Stimulated activated CD8-positive, alpha-beta memory T cell treated with anti-CD3 and anti-CD28 coated beads, Interleukin-7, amount 100 ng/mL, for 48 hours (primary cell): ENCODE measurements at regions not wholly inside any gene's neighbourhood (a gene's known extent, or its start where the extent isn't known, plus 50 kb on each side); places are given as distances from the start of the nearest gene placed in this dataset.

Experiments used
- DNase-seq, 2 donors: peaks; one replicate each; pipeline ENCODE4 v3.0.0-alpha.2; 2020; ENCODE audit warnings: low read depth in 1 of 2; ENCODE audit errors: extremely low read depth in 1 of 2

DNA sequence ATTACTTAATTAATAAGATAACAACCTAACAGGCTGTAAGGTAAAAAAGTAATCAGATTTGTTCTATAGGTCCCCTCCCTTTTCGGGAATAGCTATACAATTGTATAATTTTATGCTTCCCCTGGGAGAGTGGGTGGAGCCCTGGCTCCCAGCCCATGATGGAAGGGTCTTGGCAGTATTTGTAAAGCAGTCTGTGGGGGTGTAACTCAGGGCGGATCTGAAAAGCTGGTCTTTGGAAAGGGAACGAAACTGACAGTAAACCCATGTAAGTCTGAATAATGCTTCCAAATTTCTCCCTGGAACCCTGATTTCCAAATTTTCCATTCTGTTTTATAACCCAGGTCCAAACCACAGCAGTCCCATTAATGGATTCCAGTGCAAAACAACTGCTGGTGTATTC lies 110.4 kb downstream of the DAD1 start:
- no peak for DNase-seq

DNA sequence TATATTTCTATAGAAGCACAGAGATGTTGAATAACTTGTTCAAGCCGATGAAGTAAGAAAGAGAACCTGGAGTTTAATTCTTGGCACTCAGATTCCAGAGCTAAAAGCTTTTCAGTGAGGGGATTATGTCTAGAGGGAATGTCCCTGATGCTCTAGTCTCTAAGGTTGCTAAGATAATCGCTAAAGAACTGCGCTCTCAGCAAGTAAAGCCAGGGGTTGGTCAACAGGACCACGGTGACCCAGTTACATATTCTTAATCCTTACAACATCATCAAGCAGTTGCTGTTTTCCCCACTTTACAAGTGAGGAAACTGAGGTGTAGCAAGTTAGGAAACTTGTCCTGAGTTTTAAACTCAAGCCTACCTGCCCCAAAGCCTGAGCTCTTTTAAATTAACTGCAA lies 110.8 kb downstream of the DAD1 start:
- no peak for DNase-seq

DNA sequence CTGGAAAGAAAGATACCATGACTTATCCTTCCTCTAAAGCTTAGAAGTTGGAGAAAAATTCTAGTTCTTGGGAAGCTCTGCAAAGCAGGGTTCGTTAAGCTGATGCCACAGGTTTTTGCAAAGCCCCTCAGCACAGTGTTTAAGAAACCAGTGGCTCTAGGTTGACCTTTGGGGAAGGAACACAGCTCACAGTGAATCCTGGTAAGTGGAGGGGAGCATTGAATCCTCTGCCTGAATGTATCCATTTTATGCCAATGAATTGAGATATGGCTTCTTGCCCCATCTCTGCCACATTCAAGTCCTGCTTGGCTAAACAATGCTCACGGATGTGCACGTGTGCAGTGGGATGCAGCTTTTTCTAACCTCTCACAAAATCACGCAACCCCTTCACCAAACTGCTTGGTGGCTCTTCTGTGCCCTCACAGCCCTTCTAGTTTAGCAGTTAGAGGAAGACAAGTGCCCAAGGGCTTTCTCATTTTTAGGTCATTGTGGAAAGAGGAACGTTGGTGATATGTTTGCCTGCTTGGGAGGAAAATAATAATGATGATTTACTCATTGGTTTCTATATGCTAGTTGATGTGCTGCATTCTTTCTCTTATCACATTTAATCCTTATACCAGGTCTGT lies 111.3 kb downstream of the DAD1 start:
- DNase-seq, result no peak

DNA sequence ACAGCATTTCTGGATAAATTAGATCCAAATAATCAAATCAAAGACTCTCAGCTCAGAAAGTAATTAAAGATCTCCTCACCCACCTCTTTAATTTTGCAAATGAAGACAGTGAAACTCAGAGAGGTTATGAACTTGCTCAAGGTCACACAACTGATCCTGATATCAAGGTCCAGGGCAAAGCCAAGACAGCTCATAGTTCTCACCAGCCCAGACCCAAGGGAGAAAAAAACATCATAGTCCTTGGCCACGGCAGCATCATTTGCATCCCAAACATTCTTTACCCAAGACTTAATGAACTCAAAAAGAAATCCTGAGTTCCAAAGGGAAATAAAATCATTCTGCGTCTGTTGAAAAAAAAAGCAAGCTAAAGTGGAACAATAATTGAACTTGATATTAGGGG lies 112.1 kb downstream of the DAD1 start:
- DNase-seq, result no peak

DNA sequence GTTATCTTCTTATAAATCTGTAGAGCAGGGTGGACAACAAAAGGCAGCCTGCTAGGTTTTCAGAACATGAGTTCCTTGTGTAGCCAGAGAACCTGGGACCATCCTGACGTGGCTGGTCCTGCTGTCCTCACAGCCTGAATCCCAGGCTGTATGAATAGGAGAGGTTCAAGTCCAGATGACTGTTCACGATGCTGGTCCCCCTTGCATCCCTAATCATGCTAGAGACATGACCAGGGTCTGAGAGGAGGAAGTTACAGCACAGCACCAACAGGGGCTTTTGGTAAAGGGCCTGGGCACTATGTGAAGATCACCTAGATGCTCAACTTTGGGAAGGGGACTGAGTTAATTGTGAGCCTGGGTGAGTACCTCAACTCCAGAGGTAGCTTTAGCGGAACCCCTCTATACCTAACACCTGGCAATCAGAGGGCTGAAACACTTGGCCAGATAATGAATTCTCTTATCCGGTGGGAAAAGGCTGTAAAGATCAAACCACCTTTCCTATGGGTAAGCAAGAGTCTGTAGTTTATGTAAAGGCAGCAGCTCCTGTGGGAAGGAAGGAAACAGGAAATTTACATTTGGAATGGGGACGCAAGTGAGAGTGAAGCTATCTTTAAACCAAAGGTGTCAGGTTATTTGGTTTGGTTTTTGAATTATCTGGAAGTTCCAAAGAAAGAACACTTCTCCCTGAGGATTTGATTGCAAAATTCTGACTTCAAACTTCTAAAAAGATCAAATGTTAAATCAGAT lies 112.8 kb downstream of the DAD1 start:
- no peak for DNase-seq

DNA sequence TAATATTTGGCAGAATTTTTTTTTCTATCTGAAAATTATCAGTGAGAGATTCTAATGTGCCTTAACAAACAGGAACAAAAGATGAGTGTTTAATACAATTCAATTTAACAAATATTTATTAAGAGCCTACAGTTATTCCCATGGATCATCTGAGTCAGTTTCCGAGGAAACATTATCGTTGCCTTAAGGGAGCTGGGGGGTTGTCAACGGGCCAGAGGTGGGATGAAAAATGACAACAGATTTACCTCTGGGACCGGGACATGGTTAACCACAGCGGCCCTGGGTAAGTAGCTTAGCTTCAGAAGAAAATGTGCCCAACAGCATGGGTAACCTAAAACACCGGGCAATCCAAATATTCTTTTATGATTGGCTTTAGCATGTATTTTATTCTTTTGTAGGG lies 113.6 kb downstream of the DAD1 start:
- no peak for DNase-seq

DNA sequence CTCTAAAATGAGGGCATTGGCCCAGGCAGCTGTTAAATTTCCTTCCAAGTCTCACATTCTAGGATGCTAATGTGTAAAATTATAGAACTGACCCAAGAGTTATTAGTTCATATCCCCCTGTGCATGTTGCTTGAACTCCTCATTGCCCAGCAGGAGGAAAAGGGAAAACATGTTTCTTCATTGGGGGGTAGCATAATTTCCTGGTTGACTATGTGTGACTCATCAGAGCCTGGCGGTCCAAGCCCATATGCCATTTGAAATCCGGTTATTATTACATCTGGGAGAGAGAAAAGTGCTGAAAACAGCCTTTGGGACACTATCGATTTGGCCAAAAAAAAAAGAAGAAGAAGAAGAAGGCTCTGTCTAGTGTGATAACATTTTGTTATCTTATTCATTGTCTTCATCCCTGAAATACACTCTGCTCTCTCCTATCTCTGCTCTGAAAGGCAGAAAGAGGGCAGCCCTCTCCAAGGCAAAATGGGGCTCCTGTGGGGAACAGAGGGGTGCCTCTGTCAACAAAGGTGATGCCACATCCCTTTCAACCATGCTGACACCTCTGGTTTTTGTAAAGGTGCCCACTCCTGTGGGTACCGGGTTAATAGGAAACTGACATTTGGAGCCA lies 114.2 kb downstream of the DAD1 start:
- DNase-seq, result no peak

DNA sequence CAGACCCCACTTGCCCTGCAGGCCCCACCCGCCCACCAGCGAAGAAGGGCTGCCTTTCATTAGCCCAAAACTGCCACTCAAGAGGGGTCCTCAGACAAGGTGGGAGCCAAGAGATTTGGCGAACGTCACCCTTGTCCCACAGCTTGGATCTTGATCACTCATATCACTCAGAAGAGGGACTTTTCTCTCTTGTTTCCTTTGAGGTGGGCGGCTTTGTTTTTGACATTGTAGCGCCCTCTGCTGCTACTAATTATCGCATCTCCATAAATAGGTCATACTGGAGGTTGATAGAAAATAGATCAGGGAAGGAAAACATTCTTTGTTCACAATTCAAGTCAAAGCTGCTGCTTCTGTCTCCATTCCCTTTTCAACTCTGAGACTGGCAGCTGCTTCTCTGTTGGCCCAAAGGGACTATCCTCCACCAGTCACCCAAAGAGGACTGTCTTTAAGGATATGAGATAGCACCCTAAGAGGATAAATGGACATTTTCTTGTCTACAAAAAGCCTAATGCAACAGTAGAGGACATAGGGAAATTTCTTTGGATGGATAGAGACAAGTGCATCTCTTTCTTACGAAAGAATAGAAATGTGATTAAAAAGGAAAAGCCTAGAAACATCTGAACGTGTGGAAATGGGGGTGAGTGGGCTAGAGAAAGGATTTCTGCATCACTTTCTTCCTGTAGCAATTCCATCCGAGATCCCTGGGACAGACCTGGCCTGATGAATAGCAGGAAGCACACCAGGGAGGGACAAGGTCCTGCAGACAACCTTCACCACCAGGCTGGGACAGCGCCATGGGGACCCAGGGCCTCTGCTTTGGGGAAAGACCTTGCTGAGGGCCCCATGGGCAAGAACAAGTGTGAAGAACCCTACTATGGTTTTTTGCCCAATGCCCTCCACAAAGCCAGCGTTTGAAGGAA lies 115.8 kb downstream of the DAD1 start:
- no peak for DNase-seq

DNA sequence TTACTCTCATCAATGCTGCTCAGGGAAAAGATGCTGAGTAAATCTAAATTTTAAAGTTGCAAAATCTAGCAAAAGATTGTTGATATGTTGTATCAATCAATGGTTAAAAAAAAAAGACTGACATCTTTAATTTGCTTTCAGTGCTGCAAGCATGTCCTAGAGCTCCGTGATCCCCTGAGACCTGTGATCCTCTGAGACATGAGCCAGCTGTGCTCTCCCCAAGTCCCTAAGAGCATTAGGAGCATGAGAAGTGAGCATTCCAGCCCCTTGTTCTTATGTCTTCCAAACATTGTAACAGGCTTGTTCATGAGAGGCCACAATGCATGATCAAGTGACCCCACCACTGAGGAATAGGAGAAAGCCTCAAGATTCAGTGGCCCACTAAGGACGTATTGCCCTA lies 116.6 kb downstream of the DAD1 start:
- DNase-seq, result no peak

DNA sequence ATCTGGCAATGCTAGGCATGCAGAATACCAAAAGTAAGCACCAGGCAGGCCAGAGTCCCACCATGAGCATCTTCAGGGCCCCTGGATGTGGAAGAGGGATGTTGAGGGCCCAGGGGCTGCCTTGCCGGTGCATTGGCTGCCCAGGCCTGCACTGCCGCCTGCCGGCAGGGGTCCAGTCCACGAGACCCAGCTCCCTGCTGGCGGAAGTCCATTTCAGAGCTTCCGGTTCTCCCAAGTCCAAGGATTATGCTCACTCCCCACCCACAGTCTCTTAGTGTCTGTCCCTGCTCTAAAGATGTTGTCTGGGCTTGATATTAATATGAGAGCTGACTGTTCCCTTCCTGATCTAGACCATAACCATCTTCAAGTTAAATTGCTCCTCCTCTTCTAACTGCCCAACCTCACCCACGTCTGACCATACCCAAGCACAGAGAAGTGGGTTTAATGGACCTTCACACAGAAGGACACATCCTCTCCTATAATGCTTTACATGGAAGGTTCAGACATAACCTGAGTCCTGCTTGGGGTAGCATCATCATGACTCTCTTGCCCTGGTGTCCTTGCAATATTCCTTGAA lies 117.4 kb downstream of the DAD1 start:
- no peak for DNase-seq

DNA sequence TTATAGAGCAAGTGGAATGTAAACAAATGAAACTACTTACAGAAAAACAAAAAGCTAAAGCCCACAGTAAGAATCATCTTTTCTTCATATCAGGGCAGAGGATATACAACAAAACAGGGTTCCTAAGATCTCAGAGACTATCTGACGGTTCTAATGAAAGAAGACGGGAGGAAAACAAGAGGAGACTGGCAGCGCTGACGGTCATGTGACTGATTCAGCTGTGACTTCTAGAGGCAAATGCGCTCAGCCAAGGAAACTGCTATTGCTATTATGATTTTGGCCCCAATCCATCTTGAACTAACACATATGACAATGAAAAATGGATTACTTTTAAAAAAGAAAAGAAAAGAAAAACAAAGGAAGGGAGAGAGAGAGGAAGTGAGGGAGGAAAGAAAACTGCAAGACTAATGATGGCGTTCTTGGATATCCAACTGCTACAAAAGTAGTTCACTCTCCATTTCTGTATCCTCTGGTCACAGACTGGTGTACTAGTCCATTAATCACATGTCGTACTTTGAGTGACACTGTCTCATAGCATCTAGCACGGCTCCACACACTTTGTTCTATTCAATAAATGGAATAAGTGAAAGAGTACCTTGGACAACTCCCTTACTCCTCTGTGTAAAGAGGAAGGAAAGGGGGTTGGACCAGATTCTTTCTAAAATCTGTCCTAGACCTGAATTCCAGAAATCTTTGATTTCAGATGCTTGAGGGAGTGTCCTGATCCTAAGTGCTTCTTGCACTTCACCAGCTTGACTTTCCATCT lies 119.3 kb downstream of the DAD1 start:
- DNase-seq, result no peak

DNA sequence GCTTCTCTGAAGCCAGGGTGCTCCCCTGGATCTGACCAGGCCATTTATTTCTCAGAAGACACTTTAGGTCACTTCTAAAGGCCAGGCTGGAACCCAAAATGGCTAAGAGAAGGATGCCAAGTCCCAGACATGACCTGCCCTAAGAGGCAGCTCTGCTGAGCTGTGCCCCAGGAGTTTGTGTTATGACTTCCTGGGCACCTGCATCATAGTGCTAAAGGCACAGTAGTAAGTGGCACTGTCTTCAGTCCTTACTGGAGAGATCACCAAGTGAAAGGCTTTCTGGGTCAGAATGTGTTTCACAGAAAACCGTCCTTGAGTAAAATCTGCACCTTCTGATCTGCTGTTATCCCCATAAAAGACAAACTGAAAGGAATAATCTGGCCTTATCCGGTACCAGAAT lies 120.2 kb downstream of the DAD1 start:
- DNase-seq, result no peak

DNA sequence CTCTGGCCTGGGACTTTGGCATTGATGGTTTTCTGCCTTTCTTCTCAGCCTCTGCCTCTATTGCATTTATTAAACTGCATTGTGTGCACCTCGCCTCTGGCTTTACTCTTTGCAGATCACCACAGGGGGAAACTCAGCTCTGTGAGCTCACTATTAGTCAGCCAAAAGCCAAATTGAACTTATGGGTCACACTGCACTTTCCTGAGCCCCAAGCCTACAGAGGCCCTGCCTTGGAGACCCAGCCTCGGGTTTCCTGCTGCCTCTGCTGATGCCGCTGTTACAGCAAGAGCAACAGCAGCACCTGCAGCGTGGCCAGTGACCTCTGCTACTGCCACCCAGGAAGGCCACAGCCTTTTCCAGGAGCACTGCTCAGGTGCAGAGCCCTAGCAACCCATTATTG lies 122.5 kb downstream of the DAD1 start:
- no peak for DNase-seq

DNA sequence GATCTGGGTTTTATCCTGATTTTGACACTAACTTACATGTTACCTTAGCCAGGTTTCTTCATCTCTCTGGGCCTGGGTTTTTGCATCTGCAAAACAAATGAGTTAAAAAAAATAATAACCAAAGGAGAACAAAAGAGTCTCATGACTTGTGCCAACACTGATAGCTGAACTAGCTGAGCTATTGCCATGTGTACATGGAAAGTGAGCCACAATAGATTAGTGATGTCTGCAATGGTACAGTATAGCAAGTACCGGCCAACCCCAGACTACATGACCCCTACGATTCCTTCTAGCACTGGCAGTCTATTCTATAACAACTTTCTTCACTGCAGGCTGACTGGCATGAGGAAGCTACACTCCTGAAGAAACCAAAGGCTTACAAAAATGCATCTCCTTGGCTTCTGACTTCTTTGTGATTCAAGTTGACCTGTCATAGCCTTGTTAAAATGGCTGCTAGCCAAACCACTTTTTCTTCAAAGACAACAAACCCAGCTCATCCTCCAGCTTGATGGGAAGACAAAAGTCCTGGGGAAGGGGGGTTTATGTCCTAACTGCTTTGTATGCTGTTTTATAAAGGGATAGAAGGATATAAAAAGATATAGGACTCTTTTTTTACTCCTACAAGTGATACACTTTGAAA lies 123.7 kb downstream of the DAD1 start:
- DNase-seq, result no peak

DNA sequence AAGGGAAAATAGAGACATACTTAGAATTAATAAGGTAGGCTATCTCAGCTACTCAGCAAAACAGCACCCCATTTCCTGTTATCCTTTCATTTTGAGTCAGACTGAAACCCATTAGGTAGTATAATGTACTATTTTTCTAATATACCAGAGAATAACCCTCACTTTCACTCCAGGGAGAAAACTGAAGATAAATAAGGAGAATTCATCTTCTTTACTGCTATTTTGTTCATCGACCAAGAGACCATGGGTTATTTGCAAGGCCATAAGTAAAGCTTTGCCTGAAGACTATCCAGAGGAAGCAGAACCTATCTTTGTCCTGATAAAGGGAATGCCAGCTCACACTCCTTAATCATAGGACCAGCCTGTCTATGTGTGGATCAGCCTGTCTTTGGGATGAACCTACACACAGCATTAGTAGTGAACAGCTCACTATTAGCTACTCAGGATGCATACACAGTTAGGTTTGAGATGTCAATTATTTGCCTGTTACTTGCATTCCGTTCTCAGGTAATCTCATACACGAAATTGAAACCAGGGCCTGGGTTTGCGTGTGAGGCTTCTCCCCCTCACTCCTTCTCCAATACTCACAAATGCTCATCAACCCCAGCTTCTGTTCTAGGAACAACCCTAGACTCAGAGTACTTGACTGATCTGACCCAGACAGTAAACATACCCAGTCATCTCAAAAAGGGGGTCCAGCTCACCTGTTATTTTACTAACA lies 124.4 kb downstream of the DAD1 start:
- DNase-seq, result no peak

DNA sequence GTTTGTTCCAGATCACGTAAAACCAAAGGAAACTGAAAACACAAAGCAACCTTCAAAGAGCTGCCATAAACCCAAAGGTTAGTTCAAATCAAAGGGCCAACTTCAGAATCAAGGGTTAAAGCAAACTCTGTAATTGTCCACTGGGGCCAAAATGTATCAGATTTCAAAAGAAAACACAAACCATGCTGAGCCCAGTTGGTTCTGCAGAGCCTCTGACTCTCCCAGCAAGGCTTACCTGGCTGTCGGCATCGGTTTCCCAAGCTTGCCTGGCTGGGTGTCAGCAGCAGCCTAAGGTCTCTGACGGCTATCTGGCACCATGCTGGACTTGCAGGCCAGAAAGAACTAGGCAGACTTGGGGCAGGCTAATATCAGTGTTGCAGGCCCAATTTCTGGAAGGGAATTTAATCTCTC lies 125.3 kb downstream of the DAD1 start:
- DNase-seq, result no peak

DNA sequence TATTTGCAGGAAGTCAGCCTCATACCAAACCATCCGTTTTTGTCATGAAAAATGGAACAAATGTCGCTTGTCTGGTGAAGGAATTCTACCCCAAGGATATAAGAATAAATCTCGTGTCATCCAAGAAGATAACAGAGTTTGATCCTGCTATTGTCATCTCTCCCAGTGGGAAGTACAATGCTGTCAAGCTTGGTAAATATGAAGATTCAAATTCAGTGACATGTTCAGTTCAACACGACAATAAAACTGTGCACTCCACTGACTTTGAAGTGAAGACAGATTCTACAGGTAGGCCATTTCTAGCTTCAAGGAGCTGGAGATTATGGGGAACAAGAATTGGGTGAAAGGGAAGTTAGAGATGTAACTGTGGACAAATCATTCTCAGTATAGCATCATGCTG lies 126.1 kb downstream of the DAD1 start:
- DNase-seq, result no peak

DNA sequence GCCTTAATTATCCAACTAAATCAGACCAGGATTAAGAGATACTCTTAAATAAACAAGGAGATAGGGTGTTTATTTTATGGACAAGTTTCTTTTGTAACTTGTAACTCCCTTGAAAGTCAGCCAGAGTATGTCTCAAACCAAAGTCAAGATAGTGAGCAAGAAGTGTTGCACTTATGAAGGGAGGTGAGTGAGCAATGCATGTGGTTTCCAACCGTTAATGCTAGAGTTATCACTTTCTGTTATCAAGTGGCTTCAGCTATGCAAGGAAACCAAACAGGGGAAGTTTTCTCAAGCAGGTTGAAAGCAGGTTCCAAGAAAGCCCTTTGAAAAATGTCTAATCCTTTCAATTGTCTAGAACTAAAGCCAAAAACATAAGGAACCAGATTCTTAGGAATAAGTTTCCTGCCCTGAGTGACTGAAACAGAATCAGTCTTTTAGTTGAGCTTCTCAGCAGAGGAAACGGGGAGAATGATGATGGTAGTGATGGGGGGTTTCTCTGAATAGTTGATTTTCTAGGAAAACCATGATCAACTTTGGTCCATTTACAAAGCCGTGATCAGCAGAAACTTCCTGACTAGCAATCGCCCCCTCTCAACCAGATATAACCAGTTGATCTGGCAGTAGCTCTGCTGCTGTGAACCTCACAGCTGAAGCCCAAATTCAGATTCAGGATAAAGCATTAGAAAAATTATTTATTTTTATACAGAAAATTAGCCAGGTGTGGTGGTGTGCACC lies 128.4 kb downstream of the DAD1 start:
- no peak for DNase-seq
